ENCODE measurements at regions not wholly inside any gene's neighbourhood (a gene's known extent, or its start where the extent isn't known, plus 50 kb on each side); places are given as distances from the start of the nearest gene placed in this dataset.

- TF ChIP-seq CTCF (IDR thresholded peaks at IDR 0.05; ENCODE audit: low read depth, low read length) = no peak
- DNase-seq (ENCODE audit: low read depth in 2 of 2) = peak in 1 of 2 donors; percentile 20
- no peak overlapping the region for H3K4me3 ChIP-seq (replicated peaks in 1 of 2; ENCODE audit: low read depth in 2 of 2, low read length in 2 of 2)
Observed at GRCh38 chr12:105574056-105574715, 243.7 kb downstream of the C12orf75 start.

GRCh38 chr12:105575235-105575634 is 244.7 kb downstream of the C12orf75 start:
- no peak overlapping the region for H3K4me3 ChIP-seq (replicated peaks in 1 of 2; ENCODE audit: low read depth in 2 of 2, low read length in 2 of 2)
- no peak for DNase-seq (ENCODE audit: low read depth in 2 of 2)
- no peak for TF ChIP-seq CTCF (IDR thresholded peaks at IDR 0.05; ENCODE audit: low read depth, low read length)

- no peak for DNase-seq (ENCODE audit: low read depth in 2 of 2)
- no peak overlapping the region for H3K4me3 ChIP-seq (replicated peaks in 1 of 2; ENCODE audit: low read depth in 2 of 2, low read length in 2 of 2)
- no peak for TF ChIP-seq CTCF (IDR thresholded peaks at IDR 0.05; ENCODE audit: low read depth, low read length)
Observed at GRCh38 chr12:105576261-105576660, 245.8 kb downstream of the C12orf75 start.

- H3K4me3 ChIP-seq (replicated peaks in 1 of 2; ENCODE audit: low read depth in 2 of 2, low read length in 2 of 2) = no peak overlapping the region
- no peak for TF ChIP-seq CTCF (IDR thresholded peaks at IDR 0.05; ENCODE audit: low read depth, low read length)
- peak in 1 of 2 donors; percentile 17 for DNase-seq (ENCODE audit: low read depth in 2 of 2)
Observed at GRCh38 chr12:105580821-105581352, 250.4 kb downstream of the C12orf75 start.

GRCh38 chr12:105581420-105581819 is 250.9 kb downstream of the C12orf75 start:
- TF ChIP-seq CTCF (IDR thresholded peaks at IDR 0.05; ENCODE audit: low read depth, low read length) = no peak
- DNase-seq (ENCODE audit: low read depth in 2 of 2) = no peak
- no peak overlapping the region for H3K4me3 ChIP-seq (replicated peaks in 1 of 2; ENCODE audit: low read depth in 2 of 2, low read length in 2 of 2)

GRCh38 chr12:105585107-105585506 is 254.6 kb downstream of the C12orf75 start:
- no peak for DNase-seq (ENCODE audit: low read depth in 2 of 2)
- H3K4me3 ChIP-seq (replicated peaks in 1 of 2; ENCODE audit: low read depth in 2 of 2, low read length in 2 of 2) = no peak overlapping the region
- TF ChIP-seq CTCF (IDR thresholded peaks at IDR 0.05; ENCODE audit: low read depth, low read length) = no peak
